ENCODE measurements at regions not wholly inside any gene's neighbourhood (a gene's known extent, or its start where the extent isn't known, plus 50 kb on each side); places are given as distances from the start of the nearest gene placed in this dataset.

DNA sequence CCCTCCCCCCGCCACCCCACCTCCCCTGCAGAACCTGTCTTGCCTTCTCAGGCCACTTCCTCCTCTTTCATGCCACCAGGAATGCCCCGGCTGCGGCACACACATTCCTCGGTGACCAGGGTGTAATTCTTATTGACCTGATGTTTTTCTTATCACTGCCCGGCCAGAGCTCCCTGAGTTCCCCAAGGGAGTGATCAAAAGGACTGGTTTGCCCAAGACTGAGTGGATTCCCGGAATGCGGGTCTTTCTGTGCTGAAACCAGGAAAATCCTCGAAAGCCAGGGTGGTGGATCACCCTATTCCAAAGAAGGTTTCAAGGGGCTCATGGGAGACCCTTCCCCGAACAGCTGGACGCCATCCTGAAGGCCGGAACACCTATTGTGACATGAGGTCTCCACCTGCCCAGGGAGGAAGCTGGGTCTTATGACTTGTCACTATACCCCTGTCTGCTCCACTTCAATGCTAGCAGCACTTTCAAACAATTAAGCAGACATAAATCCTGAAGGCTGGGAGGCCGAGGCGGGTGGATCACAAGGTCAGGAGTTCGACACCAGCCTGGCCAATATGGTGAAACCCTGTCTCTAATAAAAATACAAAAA, 53.0 kb upstream of the RPL38 start:
- H3K4me3 ChIP-seq (ENCODE audit: control insufficient read depth, low read depth, low read length): no peak overlapping the region
- TF ChIP-seq CTCF (conservative IDR thresholded peaks at IDR 0.05; ENCODE audit: control insufficient read depth, insufficient read depth, low read depth, low read length): no peak
- DNase-seq (ENCODE audit: low read depth): no peak

- H3K4me3 ChIP-seq (ENCODE audit: control insufficient read depth, low read depth, low read length): no peak overlapping the region
- DNase-seq (ENCODE audit: low read depth): no peak
- no peak for TF ChIP-seq CTCF (conservative IDR thresholded peaks at IDR 0.05; ENCODE audit: control insufficient read depth, insufficient read depth, low read depth, low read length)
Observed at GRCh38 chr17:74151551-74152315, 51.7 kb upstream of the RPL38 start.

GRCh38 chr17:74152591-74153455, 50.7 kb upstream of the RPL38 start:
- H3K4me3 ChIP-seq (ENCODE audit: control insufficient read depth, low read depth, low read length): no peak overlapping the region
- no peak for DNase-seq (ENCODE audit: low read depth)
- TF ChIP-seq CTCF (conservative IDR thresholded peaks at IDR 0.05; ENCODE audit: control insufficient read depth, insufficient read depth, low read depth, low read length): no peak

GRCh38 chr17:74153456-74153810, 50.0 kb upstream of the RPL38 start:
- H3K4me3 ChIP-seq (ENCODE audit: control insufficient read depth, low read depth, low read length): no peak overlapping the region
- no peak for TF ChIP-seq CTCF (conservative IDR thresholded peaks at IDR 0.05; ENCODE audit: control insufficient read depth, insufficient read depth, low read depth, low read length)
- no peak for DNase-seq (ENCODE audit: low read depth)
